BJ (cell line): ENCODE measurements at regions not wholly inside any gene's neighbourhood (a gene's known extent, or its start where the extent isn't known, plus 50 kb on each side); places are given as distances from the start of the nearest gene placed in this dataset.
A peak's percentile ranks its signal among the peaks of the same experiment; 100 is the strongest.

Experiments used
- CTCF ChIA-PET: fragments of 350-600 bp; formaldehyde crosslinking; extraction: SDS; loops from one replicate; lab custom pipeline; 2021; ENCODE audit warnings: antibody characterized with exemption, inconsistent platforms; lab: Yijun Ruan, JAX
- POLR2A ChIA-PET: fragments of 300-600 bp; sonication (Branson Sonifier 250); formaldehyde crosslinking; extraction: SDS; loops from one replicate; lab custom pipeline; 2021; ENCODE audit warnings: antibody characterized with exemption; lab: Charles Lee
- DNase-seq: peaks from one replicate; pipeline ENCODE4 v3.0.0-alpha.2; 2011; ENCODE audit warnings: low read depth
- H3K27me3 ChIP-seq: 2 replicates; pipeline ENCODE4 v1.6.0; 2011; ENCODE audit warnings: low read length; ENCODE audit not compliant: control insufficient read depth, insufficient read depth
- H3K36me3 ChIP-seq: 2 replicates; pipeline ENCODE4 v1.5.1; 2011; ENCODE audit warnings: low read length; ENCODE audit not compliant: control insufficient read depth, insufficient read depth
- H3K4me3 ChIP-seq: 2 replicates; pipeline ENCODE4 v1.5.1; 2011; ENCODE audit warnings: low read depth, mild to moderate bottlenecking, control low read depth, low read length
- TF ChIP-seq, protein P1 (sequence below): IDR thresholded peaks from 2 replicates; pipeline ENCODE4 v1.5.1; 2011; ENCODE audit warnings: low read depth, mild to moderate bottlenecking, control low read depth, inconsistent platforms, low read length, moderate library complexity; ENCODE audit not compliant: insufficient read depth

DNA sequence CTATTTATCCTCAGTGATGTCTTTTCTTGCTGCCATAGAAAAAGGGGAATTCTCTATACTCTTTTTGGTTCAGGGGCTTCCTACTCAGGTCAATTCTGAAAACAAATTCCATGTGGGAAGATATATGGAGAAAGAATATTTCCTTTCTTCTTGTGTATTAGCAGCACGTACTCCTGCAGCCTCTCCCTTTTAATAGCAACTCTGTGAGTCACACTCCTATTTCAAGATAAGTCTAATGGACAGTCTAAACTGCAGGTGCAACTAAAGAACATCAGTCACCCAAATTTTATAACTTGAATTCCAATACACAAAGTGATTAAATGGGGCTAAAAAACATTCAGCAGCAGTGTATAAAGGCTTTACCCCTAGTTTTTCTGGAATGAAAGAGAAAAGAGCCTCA is 942.2 kb downstream of the CNTNAP5 start:
- TF ChIP-seq, protein P1, sequence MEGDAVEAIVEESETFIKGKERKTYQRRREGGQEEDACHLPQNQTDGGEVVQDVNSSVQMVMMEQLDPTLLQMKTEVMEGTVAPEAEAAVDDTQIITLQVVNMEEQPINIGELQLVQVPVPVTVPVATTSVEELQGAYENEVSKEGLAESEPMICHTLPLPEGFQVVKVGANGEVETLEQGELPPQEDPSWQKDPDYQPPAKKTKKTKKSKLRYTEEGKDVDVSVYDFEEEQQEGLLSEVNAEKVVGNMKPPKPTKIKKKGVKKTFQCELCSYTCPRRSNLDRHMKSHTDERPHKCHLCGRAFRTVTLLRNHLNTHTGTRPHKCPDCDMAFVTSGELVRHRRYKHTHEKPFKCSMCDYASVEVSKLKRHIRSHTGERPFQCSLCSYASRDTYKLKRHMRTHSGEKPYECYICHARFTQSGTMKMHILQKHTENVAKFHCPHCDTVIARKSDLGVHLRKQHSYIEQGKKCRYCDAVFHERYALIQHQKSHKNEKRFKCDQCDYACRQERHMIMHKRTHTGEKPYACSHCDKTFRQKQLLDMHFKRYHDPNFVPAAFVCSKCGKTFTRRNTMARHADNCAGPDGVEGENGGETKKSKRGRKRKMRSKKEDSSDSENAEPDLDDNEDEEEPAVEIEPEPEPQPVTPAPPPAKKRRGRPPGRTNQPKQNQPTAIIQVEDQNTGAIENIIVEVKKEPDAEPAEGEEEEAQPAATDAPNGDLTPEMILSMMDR: no peak
- H3K36me3 ChIP-seq: no peaks in the 10 kb centered on the region
- no peak overlapping the region for H3K4me3 ChIP-seq
- H3K27me3 ChIP-seq: no peaks in the 10 kb centered on the region
- ChIA-PET POLR2A (no interaction called here), CTCF (no interaction called here)
- peak; percentile 19 for DNase-seq

DNA sequence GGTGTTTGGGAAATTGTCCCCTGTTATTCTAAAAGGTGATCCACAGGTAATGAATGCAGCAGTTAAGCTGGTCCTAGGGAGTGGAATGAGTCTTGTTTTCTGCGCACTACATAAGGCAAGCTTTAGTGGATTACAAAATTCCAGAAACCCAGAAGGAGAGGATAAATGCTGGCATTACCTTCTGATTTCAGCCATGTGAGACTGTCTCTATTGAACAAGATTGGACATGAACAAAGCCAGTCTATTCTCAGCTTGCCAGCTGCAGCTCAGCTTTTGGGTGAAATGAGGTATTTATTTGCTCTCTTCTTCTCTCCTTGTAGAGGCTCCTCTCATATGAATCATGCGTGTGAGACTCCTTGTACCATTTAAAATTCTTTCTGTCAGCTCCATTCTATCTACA is 944.9 kb downstream of the CNTNAP5 start:
- Histone ChIP-seq H3K4me3 (no peak overlapping the region), H3K36me3 (no peaks in the 10 kb centered on the region), H3K27me3 (no peaks in the 10 kb centered on the region)
- DNase-seq: no peak
- TF ChIP-seq, protein P1: no peak
- POLR2A ChIA-PET: no interaction called here
- CTCF ChIA-PET: no interaction called here

DNA sequence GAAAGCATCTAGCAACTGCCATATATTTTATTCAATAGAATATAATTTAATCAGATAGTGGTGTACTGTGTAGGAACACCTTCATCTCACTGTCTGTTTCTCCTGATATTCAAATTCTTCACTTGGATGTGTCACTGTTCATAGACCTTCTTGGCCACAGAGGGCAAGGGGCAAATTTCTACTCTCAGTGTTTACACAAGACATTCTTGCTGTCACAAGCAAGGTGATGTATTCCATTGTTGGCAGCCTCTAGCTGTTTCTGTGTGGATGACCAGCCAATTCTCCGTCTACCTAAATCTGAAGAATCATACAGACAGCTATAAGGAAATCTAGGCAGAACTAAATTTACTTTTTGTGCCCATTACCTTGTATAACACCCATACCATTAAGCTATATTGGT is 948.3 kb downstream of the CNTNAP5 start:
- TF ChIP-seq, protein P1: no peak
- no peaks in the 10 kb centered on the region for H3K27me3 ChIP-seq
- CTCF ChIA-PET: no interaction called here
- DNase-seq: no peak
- no peaks in the 10 kb centered on the region for H3K36me3 ChIP-seq
- no peak overlapping the region for H3K4me3 ChIP-seq
- POLR2A ChIA-PET: no interaction called here

DNA sequence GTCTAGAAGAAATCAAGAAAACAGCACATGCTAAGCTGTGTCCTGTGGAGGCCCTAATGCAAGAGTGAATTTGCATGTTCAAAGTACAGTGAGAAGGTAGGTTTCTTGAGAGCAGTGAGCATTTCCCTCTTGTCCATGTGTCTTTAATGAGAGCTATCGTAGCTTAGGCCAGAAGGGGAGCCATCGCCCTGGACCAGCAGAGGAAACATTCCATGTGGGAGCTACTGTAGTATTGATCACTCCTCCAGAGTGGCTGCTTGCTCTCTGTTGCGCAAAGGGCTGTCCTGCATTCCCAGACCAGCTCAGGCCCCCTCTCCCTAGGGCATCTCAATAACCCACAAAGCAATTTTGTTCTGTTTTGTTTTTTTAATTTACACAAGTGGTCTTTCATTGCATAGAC is 950.1 kb downstream of the CNTNAP5 start:
- CTCF ChIA-PET: no interaction called here
- POLR2A ChIA-PET: no interaction called here
- DNase-seq: no peak
- H3K27me3 ChIP-seq: no peaks in the 10 kb centered on the region
- H3K36me3 ChIP-seq: no peaks in the 10 kb centered on the region
- H3K4me3 ChIP-seq: no peak overlapping the region
- TF ChIP-seq, protein P1: no peak

DNA sequence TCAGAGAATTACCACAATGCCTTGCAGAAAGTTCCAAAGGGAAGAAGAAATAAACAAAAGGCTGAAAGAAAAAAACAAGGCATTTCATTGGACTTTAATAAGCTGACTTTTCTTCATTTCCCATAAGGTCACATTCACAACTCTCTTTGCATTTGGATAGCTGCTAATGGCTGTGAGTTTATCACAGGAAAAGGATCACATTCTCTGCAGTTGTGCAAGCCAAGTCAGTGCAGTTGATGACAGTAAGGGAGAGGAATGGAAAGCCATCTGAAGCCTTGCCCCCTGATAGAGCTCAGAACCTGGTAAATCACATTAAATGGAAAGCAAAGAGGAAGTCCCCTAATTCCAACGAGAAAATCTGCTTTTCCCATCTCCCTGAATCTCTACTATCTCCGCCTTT is 950.6 kb downstream of the CNTNAP5 start:
- CTCF ChIA-PET: interaction anchor here (0.7 kb wide), 1 partner anchor 17 kb away, joined by 3 read pairs; no protein-coding TSS in a partner anchor
- POLR2A ChIA-PET: no interaction called here
- Histone ChIP-seq H3K36me3 (no peaks in the 10 kb centered on the region), H3K27me3 (no peaks in the 10 kb centered on the region), H3K4me3 (no peak overlapping the region)
- DNase-seq: no peak
- TF ChIP-seq, protein P1: no peak
